Fibroblast of the aortic adventitia (primary cell): ENCODE measurements at regions not wholly inside any gene's neighbourhood (a gene's known extent, or its start where the extent isn't known, plus 50 kb on each side); places are given as distances from the start of the nearest gene placed in this dataset.

Experiments used
- DNase-seq: peaks from one replicate; pipeline ENCODE4 v3.0.0-alpha.2; 2010; ENCODE audit warnings: low read depth
- H3K4me3 ChIP-seq: 2 replicates; pipeline ENCODE4 v1.5.1; 2011; ENCODE audit warnings: low read depth, mild to moderate bottlenecking, control low read depth, low read length, moderate library complexity
- TF ChIP-seq, protein P1 (sequence below): IDR thresholded peaks from 2 replicates; pipeline ENCODE4 v1.5.1; 2011; ENCODE audit warnings: mild to moderate bottlenecking, low read length, control low read depth, inconsistent platforms; ENCODE audit not compliant: insufficient read depth

GRCh38 chr6:10112871-10113549 lies 301.9 kb downstream of the TFAP2A start:
- no peak overlapping the region for H3K4me3 ChIP-seq
- no peak for DNase-seq
- TF ChIP-seq, protein P1, sequence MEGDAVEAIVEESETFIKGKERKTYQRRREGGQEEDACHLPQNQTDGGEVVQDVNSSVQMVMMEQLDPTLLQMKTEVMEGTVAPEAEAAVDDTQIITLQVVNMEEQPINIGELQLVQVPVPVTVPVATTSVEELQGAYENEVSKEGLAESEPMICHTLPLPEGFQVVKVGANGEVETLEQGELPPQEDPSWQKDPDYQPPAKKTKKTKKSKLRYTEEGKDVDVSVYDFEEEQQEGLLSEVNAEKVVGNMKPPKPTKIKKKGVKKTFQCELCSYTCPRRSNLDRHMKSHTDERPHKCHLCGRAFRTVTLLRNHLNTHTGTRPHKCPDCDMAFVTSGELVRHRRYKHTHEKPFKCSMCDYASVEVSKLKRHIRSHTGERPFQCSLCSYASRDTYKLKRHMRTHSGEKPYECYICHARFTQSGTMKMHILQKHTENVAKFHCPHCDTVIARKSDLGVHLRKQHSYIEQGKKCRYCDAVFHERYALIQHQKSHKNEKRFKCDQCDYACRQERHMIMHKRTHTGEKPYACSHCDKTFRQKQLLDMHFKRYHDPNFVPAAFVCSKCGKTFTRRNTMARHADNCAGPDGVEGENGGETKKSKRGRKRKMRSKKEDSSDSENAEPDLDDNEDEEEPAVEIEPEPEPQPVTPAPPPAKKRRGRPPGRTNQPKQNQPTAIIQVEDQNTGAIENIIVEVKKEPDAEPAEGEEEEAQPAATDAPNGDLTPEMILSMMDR: no peak

GRCh38 chr6:10111975-10112374 lies 302.9 kb downstream of the TFAP2A start:
- TF ChIP-seq, protein P1: no peak
- no peak for DNase-seq
- H3K4me3 ChIP-seq: no peak overlapping the region

DNA sequence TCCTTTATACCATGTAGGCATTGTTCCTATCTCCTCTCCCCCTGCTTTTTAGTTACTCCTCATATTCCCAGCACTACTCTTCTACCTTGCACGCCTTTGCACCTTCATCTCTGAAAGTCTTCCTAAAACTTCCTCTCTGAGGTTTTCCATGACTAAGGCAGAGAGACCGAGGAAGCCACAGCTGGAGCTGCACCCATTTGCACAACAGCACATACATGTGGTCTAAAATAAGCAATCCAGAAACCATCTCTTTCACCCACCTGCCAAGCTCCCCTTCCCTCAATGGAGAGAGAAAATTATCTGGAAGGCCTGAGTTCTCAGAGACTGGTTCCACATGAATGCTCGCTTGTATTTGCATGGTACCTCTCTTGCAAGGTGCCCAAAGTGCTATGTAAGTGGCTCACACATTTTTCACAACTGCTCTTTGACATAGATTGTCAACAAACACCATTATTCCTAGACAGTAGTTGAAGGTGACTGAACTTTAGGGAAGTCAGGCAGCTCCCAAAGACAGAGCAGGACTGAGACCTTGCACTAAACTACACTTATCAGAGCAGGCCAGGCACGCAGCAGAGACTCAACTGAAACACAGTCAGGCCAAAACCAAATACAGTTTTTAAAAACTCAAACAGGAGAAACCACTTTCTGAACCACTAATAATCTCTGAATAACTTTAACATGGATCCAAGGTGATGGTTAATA lies 313.2 kb downstream of the TFAP2A start:
- TF ChIP-seq, protein P1: no peak
- no peak for DNase-seq

DNA sequence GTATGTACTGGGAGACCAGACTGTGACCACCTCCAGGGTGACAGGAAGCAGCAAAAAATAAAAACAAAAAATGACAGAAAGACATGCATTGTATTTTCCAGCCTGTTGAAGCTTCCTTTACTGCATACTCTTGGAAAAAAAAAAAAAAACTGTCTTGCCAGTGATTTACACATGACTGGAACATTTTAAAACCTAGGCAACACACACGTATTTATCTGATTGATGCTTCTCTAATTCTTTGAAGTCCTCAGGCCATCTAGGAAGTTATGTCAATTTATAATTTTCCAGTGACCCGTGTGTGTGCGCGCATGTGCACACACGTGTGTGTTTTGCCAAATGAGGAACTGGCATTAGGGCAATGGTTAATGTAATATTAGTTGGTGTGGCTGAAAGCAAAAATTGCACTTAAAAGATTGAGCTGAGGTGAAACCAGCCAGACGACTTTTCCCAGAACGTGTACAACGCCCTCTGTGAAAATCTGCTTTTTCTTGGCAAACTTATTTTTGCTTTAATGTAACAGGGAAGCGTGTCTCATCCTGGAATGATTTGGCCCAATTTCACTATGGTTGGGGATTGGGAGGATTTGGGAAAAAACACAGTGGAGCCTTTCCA lies 315.2 kb downstream of the TFAP2A start:
- DNase-seq: no peak
- H3K4me3 ChIP-seq: no peak overlapping the region
- TF ChIP-seq, protein P1: no peak

More for the DNA sequence above, 313.2 kb downstream of the TFAP2A start:
- no peak overlapping the region for H3K4me3 ChIP-seq

DNA sequence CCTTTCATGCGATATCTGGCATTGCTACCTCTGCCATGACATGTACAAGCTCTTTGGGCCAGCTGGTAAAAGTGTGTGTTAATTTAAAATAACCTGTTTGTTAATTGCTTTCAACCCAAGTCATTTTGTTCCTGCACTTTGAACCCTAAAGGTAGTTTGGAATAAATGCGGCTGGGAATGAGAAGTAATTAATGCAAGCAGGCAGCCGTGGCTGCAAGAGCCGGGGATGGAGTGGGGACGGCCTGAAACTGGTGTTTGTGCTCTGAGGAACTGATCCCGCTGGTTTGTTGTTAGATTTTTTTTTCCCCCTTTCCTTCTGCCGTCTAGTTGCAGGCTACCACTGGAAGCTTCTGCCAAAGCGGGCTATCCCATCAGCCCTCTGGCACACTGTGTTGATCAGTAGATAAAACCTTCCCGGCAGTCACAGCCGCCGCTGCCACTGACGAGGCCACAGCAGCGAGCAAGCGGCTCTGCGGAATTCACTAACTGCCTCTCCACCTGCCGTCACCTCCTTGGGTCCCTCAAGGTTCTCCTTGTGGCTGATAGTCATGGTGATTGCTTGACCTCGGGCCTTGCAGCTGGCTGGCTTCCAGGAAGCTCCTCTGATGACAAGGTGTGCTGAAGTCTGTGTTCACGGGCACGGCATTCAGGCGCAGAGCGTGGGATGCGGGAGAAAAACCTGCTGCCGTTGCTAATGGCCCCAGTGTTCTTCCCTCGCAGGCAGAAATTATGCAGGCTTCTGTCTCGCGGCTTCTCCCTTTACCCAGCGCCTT lies 315.9 kb downstream of the TFAP2A start:
- TF ChIP-seq, protein P1: no peak
- H3K4me3 ChIP-seq: no peak overlapping the region
- DNase-seq: no peak

DNA sequence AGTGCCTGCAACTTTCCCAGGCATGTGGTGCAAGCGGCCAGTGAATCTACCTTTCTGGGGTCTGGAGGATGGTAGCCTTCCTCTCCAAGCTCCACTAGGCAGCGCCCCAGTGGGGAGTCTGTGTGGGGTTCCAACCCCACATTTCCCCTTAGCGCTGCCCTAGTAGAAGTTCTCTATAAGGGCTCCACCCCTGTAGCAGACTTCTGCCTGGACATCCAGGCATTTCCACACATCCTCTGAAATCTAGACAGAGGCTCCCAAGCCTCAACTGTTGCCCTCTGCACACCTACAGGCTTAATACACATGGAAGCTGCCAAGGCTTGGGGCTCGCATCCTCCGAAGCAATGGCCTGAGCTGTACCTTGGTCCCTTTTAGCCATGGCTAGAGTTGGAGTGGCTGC lies 321.6 kb downstream of the TFAP2A start:
- H3K4me3 ChIP-seq: no peak overlapping the region
- TF ChIP-seq, protein P1: no peak
- no peak for DNase-seq
